ENCODE measurements at regions not wholly inside any gene's neighbourhood (a gene's known extent, or its start where the extent isn't known, plus 50 kb on each side); places are given as distances from the start of the nearest gene placed in this dataset.
"Not testable (repeated sequence)": the region's sequence is repeated elsewhere in the genome, so short reads cannot be mapped to it uniquely, and the experiment has no call there.

- DNase-seq: no peak
Observed at GRCh38 chr1:14421295-14421976, 177.0 kb upstream of the KAZN start.

GRCh38 chr1:14421977-14422609, 176.4 kb upstream of the KAZN start:
- DNase-seq: no peak

GRCh38 chr1:14424325-14425002, 174.0 kb upstream of the KAZN start:
- DNase-seq: no peak

- DNase-seq: no peak
Observed at GRCh38 chr1:14426854-14427253, 171.6 kb upstream of the KAZN start.

GRCh38 chr1:14429577-14429976, 168.9 kb upstream of the KAZN start:
- no peak for DNase-seq

- not testable (repeated sequence) for DNase-seq
Observed at GRCh38 chr1:14432728-14433127, 165.8 kb upstream of the KAZN start.

GRCh38 chr1:14435368-14436023, 163.0 kb upstream of the KAZN start:
- DNase-seq: no peak

GRCh38 chr1:14437417-14437918, 161.0 kb upstream of the KAZN start:
- DNase-seq: no peak

- DNase-seq: no peak
Observed at GRCh38 chr1:14438127-14438769, 160.2 kb upstream of the KAZN start.

- peak; percentile 12 for DNase-seq
Observed at GRCh38 chr1:14439015-14439414, 159.5 kb upstream of the KAZN start.

GRCh38 chr1:14440166-14440565, 158.3 kb upstream of the KAZN start:
- peak; percentile 22 for DNase-seq

GRCh38 chr1:14440731-14441130, 157.8 kb upstream of the KAZN start:
- peak; percentile 7 for DNase-seq

GRCh38 chr1:14441302-14441741, 157.2 kb upstream of the KAZN start:
- DNase-seq: peak; percentile 95

GRCh38 chr1:14442669-14443068, 155.8 kb upstream of the KAZN start:
- no peak for DNase-seq

GRCh38 chr1:14443164-14443787, 155.2 kb upstream of the KAZN start:
- DNase-seq: peak; percentile 80

GRCh38 chr1:14451217-14451616, 147.3 kb upstream of the KAZN start:
- no peak for DNase-seq

GRCh38 chr1:14452551-14452950, 145.9 kb upstream of the KAZN start:
- no peak for DNase-seq

GRCh38 chr1:14460173-14460572, 138.3 kb upstream of the KAZN start:
- no peak for DNase-seq

- DNase-seq: no peak
Observed at GRCh38 chr1:14462851-14463250, 135.6 kb upstream of the KAZN start.

GRCh38 chr1:14466006-14466405, 132.5 kb upstream of the KAZN start:
- no peak for DNase-seq

- no peak for DNase-seq
Observed at GRCh38 chr1:14467112-14467511, 131.4 kb upstream of the KAZN start.

GRCh38 chr1:14468751-14469150, 129.7 kb upstream of the KAZN start:
- no peak for DNase-seq
